Chondrocyte (in vitro differentiated cells): ENCODE measurements at regions not wholly inside any gene's neighbourhood (a gene's known extent, or its start where the extent isn't known, plus 50 kb on each side); places are given as distances from the start of the nearest gene placed in this dataset.
A peak's percentile ranks its signal among the peaks of the same experiment; 100 is the strongest.
"Not testable (repeated sequence)": the region's sequence is repeated elsewhere in the genome, so short reads cannot be mapped to it uniquely, and the experiment has no call there.

ENCODE experiments used
- DNase-seq: peaks from one replicate; pipeline ENCODE4 v3.0.0; 2021; ENCODE audit warnings: mixed read lengths, low spot score
- H3K27ac Mint-ChIP-seq: one replicate; pipeline ENCODE4 v1.8.0; 2021; ENCODE audit warnings: mild to moderate bottlenecking, moderate library complexity, mixed read lengths; ENCODE audit not compliant: unreplicated experiment
- H3K27me3 Mint-ChIP-seq: 2 replicates; pipeline ENCODE4 v1.8.0; 2021; ENCODE audit warnings: low read depth, mixed read lengths
- H3K36me3 Mint-ChIP-seq: 2 replicates; pipeline ENCODE4 v1.8.0; 2021; ENCODE audit warnings: low read depth, mixed read lengths
- H3K4me1 Mint-ChIP-seq: 2 replicates; pipeline ENCODE4 v1.8.0; 2021; ENCODE audit warnings: low read depth, mild to moderate bottlenecking, mixed read lengths
- H3K4me3 Mint-ChIP-seq: one replicate; pipeline ENCODE4 v1.8.0; 2021; ENCODE audit warnings: mild to moderate bottlenecking, moderate library complexity, mixed read lengths; ENCODE audit not compliant: unreplicated experiment
- H3K9me3 Mint-ChIP-seq: 2 replicates; pipeline ENCODE4 v1.8.0; 2021; ENCODE audit warnings: low read depth, mixed read lengths
- TF ChIP-seq, protein P1 (sequence below): fragments of 200-600 bp; sonication (generic); IDR thresholded peaks from 2 replicates; pipeline ENCODE4 v1.5.0; 2021; ENCODE audit warnings: antibody characterized with exemption, mild to moderate bottlenecking, moderate library complexity

DNA sequence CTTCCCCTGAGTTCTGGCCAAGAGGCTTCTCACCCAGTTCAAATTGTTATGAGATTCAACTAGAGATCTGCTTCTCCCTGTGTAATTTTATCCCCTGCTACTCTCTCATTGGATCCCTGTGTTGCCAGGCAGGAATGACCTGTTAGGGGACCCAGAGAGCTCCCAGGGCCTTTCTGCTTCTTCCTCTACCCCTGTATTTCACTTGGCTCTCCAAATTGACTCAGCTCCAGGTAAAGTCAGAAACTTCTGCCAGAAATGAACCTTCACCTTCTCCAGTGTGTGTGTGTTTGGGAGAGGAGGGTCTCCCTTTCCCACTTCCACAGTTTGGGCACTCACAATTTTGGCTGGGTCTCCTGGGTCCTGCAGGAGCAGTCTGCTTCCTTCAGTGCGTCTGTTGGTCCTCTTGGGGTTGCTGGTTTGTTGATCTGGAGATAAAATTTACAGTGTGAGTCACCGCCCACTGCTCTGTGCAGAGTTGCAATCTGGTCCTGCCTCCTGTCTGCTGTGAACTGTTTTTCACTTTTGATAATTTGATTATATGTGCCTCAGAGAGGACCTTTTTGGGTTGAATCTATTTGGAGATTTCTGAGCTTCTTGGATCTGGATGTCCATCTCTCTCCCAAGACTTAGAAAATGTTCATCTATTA, 112.4 kb upstream of the EDA2R start:
- H3K4me1 Mint-ChIP-seq = no peaks in the 10 kb centered on the region
- no peak overlapping the region for H3K4me3 Mint-ChIP-seq
- no peak overlapping the region for H3K27ac Mint-ChIP-seq
- DNase-seq = no peak
- no peaks in the 10 kb centered on the region for H3K27me3 Mint-ChIP-seq
- peaks cover 30% of the 10 kb centered on the region for H3K9me3 Mint-ChIP-seq
- no peaks in the 10 kb centered on the region for H3K36me3 Mint-ChIP-seq
- TF ChIP-seq, protein P1, sequence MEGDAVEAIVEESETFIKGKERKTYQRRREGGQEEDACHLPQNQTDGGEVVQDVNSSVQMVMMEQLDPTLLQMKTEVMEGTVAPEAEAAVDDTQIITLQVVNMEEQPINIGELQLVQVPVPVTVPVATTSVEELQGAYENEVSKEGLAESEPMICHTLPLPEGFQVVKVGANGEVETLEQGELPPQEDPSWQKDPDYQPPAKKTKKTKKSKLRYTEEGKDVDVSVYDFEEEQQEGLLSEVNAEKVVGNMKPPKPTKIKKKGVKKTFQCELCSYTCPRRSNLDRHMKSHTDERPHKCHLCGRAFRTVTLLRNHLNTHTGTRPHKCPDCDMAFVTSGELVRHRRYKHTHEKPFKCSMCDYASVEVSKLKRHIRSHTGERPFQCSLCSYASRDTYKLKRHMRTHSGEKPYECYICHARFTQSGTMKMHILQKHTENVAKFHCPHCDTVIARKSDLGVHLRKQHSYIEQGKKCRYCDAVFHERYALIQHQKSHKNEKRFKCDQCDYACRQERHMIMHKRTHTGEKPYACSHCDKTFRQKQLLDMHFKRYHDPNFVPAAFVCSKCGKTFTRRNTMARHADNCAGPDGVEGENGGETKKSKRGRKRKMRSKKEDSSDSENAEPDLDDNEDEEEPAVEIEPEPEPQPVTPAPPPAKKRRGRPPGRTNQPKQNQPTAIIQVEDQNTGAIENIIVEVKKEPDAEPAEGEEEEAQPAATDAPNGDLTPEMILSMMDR = no peak

GRCh38 chrX:66744519-66744918, 105.6 kb upstream of the EDA2R start:
- H3K27me3 Mint-ChIP-seq, H3K36me3 Mint-ChIP-seq, DNase-seq, H3K4me1 Mint-ChIP-seq, H3K4me3 Mint-ChIP-seq, H3K27ac Mint-ChIP-seq: not testable (repeated sequence)
- H3K9me3 Mint-ChIP-seq = peaks cover 46% of the 10 kb centered on the region

DNA sequence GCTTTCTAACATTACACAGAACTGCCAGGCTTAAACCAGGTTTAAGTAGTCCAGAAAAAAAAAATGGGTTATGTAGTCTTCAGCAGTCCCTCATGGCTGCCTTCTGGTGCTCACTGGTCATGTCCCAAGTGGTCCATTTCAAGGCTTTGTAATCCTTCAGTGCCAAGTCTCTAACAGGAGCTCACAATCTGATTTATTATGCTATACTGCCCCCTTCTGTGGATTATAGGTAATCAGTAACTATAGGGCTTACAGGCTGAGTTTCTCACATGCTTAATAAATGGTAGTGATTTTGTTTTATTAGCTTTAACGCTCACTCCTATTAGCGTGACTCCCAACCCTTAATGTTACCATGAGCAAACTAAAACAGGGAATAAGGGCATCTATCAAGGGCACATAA, 92.5 kb upstream of the EDA2R start:
- TF ChIP-seq, protein P1 = peak; percentile 59
- no peaks in the 10 kb centered on the region for H3K9me3 Mint-ChIP-seq
- H3K4me3 Mint-ChIP-seq = no peak overlapping the region
- no peak for DNase-seq
- no peaks in the 10 kb centered on the region for H3K4me1 Mint-ChIP-seq
- H3K27me3 Mint-ChIP-seq = no peaks in the 10 kb centered on the region
- H3K27ac Mint-ChIP-seq = no peak overlapping the region
- no peaks in the 10 kb centered on the region for H3K36me3 Mint-ChIP-seq

DNA sequence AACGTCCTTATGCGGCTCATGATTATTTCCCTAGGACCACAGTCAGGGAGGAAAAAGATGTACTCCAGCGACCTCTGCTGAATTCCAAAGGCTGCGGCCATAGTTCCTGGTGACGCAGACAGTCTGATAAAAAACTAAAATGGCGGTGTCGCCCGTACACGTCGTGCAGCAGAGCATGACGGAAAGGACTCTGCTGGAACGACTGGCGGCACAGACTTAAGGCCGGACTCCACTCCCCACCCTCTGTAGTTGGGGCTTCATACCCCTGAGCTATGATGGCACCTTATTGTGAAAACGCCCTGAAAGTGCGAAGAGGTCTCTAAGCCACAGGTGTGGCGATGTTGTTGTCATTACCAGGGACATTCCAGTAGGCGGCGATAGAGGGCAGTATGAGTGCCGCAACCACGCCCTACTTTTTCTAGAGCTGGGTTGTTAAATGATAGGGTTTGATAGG, 90.0 kb upstream of the EDA2R start:
- TF ChIP-seq, protein P1 = peak; percentile 74
- Mint-ChIP-seq H3K27me3 (no peaks in the 10 kb centered on the region), H3K4me3 (peak overlapping the region; percentile 84), H3K27ac (peak overlapping the region; percentile 80), H3K9me3 (peaks cover 1% of the 10 kb centered on the region), H3K4me1 (no peaks in the 10 kb centered on the region), H3K36me3 (no peaks in the 10 kb centered on the region)
- no peak for DNase-seq

- TF ChIP-seq, protein P1 = no peak
- DNase-seq = no peak
- H3K4me3 Mint-ChIP-seq = no peak overlapping the region
- peaks cover 37% of the 10 kb centered on the region for H3K9me3 Mint-ChIP-seq
- H3K27ac Mint-ChIP-seq = no peak overlapping the region
- H3K27me3 Mint-ChIP-seq = no peaks in the 10 kb centered on the region
- H3K36me3 Mint-ChIP-seq = no peaks in the 10 kb centered on the region
- no peaks in the 10 kb centered on the region for H3K4me1 Mint-ChIP-seq
These were observed 79.0 kb upstream of the EDA2R start for GRCh38 chrX:66717926-66718325.
